AG04449 (cell line): ENCODE measurements at regions not wholly inside any gene's neighbourhood (a gene's known extent, or its start where the extent isn't known, plus 50 kb on each side); places are given as distances from the start of the nearest gene placed in this dataset.

ENCODE experiments used
- CTCF ChIA-PET: fragments of 350-600 bp; formaldehyde crosslinking; extraction: SDS; loops from one replicate; lab custom pipeline; 2021; ENCODE audit warnings: antibody characterized with exemption; lab: Yijun Ruan, JAX
- POLR2A ChIA-PET: fragments of 400-600, 350-600 bp; formaldehyde crosslinking; extraction: SDS; loops from one replicate; lab custom pipeline; 2020; ENCODE audit warnings: antibody characterized with exemption, inconsistent platforms; lab: Yijun Ruan, JAX
- DNase-seq: peaks from one replicate; pipeline ENCODE4 v3.0.0-alpha.2; 2010; ENCODE audit warnings: low read depth, low spot score
- H3K4me3 ChIP-seq: 2 replicates; pipeline ENCODE4 v1.5.1; 2011; ENCODE audit warnings: low read depth, mild to moderate bottlenecking, control low read depth, low read length
- TF ChIP-seq, protein P1 (sequence below): IDR thresholded peaks from one replicate; pipeline ENCODE4 v1.5.1; 2011; ENCODE audit warnings: mild to moderate bottlenecking, moderate library complexity, low read length, control low read depth, inconsistent platforms; ENCODE audit not compliant: insufficient read depth; ENCODE audit errors: missing control alignments

DNA sequence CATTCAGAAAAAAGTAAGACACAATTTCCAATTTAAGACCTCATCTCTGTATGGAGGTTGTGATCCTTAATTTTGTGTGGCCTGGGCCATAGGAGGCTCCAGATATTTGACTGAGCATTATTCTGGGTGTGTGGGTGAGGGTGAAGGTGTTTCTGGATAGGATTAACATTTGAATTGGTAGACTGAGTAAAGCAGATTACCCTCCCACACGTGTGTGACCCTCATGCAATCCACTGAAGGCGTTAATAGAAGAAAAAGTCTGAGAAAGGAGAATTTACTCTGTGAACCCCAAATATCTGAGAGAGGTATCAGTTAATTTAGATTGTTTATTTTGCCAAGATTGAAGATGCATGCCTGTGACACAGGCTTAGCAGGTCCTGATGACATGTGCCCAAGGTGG is 328.0 kb upstream of the POT1 start:
- no peak overlapping the region for H3K4me3 ChIP-seq
- POLR2A ChIA-PET, result no interaction called here
- DNase-seq, result no peak
- TF ChIP-seq, protein P1, sequence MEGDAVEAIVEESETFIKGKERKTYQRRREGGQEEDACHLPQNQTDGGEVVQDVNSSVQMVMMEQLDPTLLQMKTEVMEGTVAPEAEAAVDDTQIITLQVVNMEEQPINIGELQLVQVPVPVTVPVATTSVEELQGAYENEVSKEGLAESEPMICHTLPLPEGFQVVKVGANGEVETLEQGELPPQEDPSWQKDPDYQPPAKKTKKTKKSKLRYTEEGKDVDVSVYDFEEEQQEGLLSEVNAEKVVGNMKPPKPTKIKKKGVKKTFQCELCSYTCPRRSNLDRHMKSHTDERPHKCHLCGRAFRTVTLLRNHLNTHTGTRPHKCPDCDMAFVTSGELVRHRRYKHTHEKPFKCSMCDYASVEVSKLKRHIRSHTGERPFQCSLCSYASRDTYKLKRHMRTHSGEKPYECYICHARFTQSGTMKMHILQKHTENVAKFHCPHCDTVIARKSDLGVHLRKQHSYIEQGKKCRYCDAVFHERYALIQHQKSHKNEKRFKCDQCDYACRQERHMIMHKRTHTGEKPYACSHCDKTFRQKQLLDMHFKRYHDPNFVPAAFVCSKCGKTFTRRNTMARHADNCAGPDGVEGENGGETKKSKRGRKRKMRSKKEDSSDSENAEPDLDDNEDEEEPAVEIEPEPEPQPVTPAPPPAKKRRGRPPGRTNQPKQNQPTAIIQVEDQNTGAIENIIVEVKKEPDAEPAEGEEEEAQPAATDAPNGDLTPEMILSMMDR, result no peak
- CTCF ChIA-PET, result no interaction called here

DNA sequence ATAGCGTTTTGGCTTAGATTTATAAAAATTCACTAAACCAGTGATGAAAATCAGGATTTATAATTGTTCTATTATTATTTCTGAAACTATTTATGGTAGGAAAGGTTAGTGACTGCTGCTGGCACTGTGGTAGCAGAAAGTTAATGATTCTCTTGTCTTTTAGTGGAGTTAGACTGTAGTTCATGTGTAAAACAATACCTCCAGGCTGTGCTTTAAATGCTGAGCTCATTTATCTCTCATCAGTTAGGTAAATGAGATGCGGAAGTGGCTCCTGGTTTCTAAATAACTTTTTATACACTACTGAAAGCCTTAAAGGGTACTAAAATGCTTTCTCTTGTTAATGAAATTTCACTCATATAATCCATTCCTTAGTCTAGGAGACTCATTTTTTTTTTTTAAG is 326.8 kb upstream of the POT1 start:
- POLR2A ChIA-PET, result no interaction called here
- DNase-seq, result no peak

GRCh38 chr7:125255810-125256209 is 326.2 kb upstream of the POT1 start:
- no peak for DNase-seq
- ChIA-PET CTCF (no interaction called here), POLR2A (no interaction called here)
- no peak overlapping the region for H3K4me3 ChIP-seq
- TF ChIP-seq, protein P1, result no peak

More for the DNA sequence above, 326.8 kb upstream of the POT1 start:
- H3K4me3 ChIP-seq, result no peak overlapping the region
- CTCF ChIA-PET, result no interaction called here
- TF ChIP-seq, protein P1, result no peak

GRCh38 chr7:125254566-125254965 is 324.9 kb upstream of the POT1 start:
- POLR2A ChIA-PET, result no interaction called here
- TF ChIP-seq, protein P1, result no peak
- H3K4me3 ChIP-seq, result no peak overlapping the region
- CTCF ChIA-PET, result no interaction called here
- no peak for DNase-seq

DNA sequence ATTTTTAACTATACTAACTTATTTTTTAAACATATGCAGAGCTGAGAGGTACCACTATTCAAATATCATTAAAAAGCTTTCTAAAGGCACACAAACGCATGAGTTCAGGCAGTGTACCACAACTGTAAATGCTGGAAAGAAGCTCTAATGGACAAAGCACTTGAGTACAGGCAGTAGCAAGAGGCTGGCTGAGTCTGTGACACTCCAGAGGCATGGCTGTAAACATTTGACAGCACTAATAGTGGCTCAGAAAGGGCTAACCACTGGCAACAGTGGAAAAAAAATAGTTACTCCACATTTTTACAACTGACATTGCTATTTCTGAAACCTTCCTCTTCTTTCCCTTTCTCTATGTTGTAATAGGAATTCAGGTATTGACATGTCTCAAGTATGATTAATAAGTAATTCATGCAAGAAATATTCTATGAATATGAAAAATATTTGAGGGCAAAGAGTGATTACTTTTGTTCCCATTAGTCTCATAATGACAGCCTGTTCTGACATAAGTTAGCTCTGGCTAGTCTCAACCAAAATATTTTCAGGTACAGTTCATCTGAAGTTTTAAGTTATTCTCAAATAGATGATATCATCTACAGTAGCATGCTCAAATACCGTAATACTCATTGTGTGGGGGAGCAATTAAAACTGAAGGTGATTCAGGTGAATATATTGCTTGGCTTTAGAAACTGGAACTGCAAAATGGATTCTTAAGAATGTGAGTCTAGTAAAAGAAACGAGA is 324.0 kb upstream of the POT1 start:
- POLR2A ChIA-PET, result no interaction called here
- TF ChIP-seq, protein P1, result no peak
- DNase-seq, result no peak
- no peak overlapping the region for H3K4me3 ChIP-seq
- CTCF ChIA-PET, result no interaction called here

DNA sequence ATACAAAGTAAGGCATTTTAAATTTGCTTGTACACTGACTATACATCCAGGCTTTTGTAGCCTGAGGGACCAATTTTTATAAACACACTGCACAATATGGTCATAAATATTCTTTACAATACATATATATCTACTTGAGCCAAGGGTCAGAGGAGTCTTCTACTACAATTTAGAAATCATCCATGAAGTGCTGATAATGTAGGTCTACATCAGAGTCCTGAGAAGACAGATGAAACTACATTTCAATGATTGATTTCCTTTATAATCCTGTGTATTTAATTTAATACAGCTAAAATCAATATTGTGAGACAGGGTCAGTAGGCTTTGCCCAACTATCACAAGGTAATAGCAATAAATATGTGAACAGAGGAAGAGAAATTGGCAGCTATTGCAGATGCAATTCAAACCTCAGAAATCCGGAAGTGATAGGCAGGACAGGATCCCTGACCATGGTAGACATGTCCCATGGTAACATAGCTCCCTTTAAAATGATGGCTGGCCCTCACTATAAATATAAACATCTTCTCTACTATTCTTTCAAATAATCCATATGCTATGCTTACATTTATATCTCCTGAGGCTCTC is 318.0 kb upstream of the POT1 start:
- POLR2A ChIA-PET, result no interaction called here
- TF ChIP-seq, protein P1, result no peak
- no peak for DNase-seq
- CTCF ChIA-PET, result no interaction called here
- no peak overlapping the region for H3K4me3 ChIP-seq
